ENCODE measurements at regions not wholly inside any gene's neighbourhood (a gene's known extent, or its start where the extent isn't known, plus 50 kb on each side); places are given as distances from the start of the nearest gene placed in this dataset.
A peak's percentile ranks its signal among the peaks of the same experiment; 100 is the strongest.

GRCh38 chr19:46953955-46954501 lies 65.6 kb upstream of the NPAS1 start:
- no peaks in the 10 kb centered on the region for H3K9me3 ChIP-seq (ENCODE audit: control insufficient read depth, insufficient read depth, low read length)
- H3K4me1 ChIP-seq (ENCODE audit: control insufficient read depth, insufficient read depth, low read length), result peaks cover 27% of the 10 kb centered on the region
- H3K36me3 ChIP-seq (ENCODE audit: control insufficient read depth, insufficient read depth, low read length), result peaks cover 8% of the 10 kb centered on the region
- no peak overlapping the region for H3K27ac ChIP-seq (ENCODE audit: low read depth, low read length)
- 64% methylated on average over 5 of the region's 6 CpGs for WGBS (ENCODE audit: insufficient coverage)
- H3K27me3 ChIP-seq (ENCODE audit: control insufficient read depth, insufficient read depth, low read length), result no peaks in the 10 kb centered on the region
- no peak for DNase-seq (ENCODE audit: low read depth in 4 of 6, low spot score in 6 of 6)
- H3K4me3 ChIP-seq (ENCODE audit: low read depth, low read length), result no peak overlapping the region

- H3K4me1 ChIP-seq (ENCODE audit: control insufficient read depth, insufficient read depth, low read length), result peaks cover 27% of the 10 kb centered on the region
- no peak overlapping the region for H3K27ac ChIP-seq (ENCODE audit: low read depth, low read length)
- 49% methylated on average over 5 of the region's 7 CpGs for WGBS (ENCODE audit: insufficient coverage)
- peaks cover 8% of the 10 kb centered on the region for H3K36me3 ChIP-seq (ENCODE audit: control insufficient read depth, insufficient read depth, low read length)
- no peaks in the 10 kb centered on the region for H3K9me3 ChIP-seq (ENCODE audit: control insufficient read depth, insufficient read depth, low read length)
- no peak overlapping the region for H3K4me3 ChIP-seq (ENCODE audit: low read depth, low read length)
- no peaks in the 10 kb centered on the region for H3K27me3 ChIP-seq (ENCODE audit: control insufficient read depth, insufficient read depth, low read length)
- DNase-seq (ENCODE audit: low read depth in 4 of 6, low spot score in 6 of 6), result no peak
These were observed 65.1 kb upstream of the NPAS1 start for GRCh38 chr19:46954502-46954992.

- 80% methylated on average over 3 of the region's 10 CpGs for WGBS (ENCODE audit: insufficient coverage)
- Histone ChIP-seq H3K36me3 (ENCODE audit: control insufficient read depth, insufficient read depth, low read length) (peaks cover 8% of the 10 kb centered on the region), H3K27me3 (ENCODE audit: control insufficient read depth, insufficient read depth, low read length) (no peaks in the 10 kb centered on the region), H3K9me3 (ENCODE audit: control insufficient read depth, insufficient read depth, low read length) (no peaks in the 10 kb centered on the region), H3K4me1 (ENCODE audit: control insufficient read depth, insufficient read depth, low read length) (peaks cover 27% of the 10 kb centered on the region), H3K4me3 (ENCODE audit: low read depth, low read length) (no peak overlapping the region), H3K27ac (ENCODE audit: low read depth, low read length) (no peak overlapping the region)
- no peak for DNase-seq (ENCODE audit: low read depth in 4 of 6, low spot score in 6 of 6)
These were observed 64.4 kb upstream of the NPAS1 start for GRCh38 chr19:46954993-46955812.

GRCh38 chr19:46955813-46956371 lies 63.7 kb upstream of the NPAS1 start:
- H3K27me3 ChIP-seq (ENCODE audit: control insufficient read depth, insufficient read depth, low read length), result no peaks in the 10 kb centered on the region
- no peak for DNase-seq (ENCODE audit: low read depth in 4 of 6, low spot score in 6 of 6)
- peaks cover 8% of the 10 kb centered on the region for H3K36me3 ChIP-seq (ENCODE audit: control insufficient read depth, insufficient read depth, low read length)
- H3K27ac ChIP-seq (ENCODE audit: low read depth, low read length), result no peak overlapping the region
- H3K4me3 ChIP-seq (ENCODE audit: low read depth, low read length), result no peak overlapping the region
- no peaks in the 10 kb centered on the region for H3K9me3 ChIP-seq (ENCODE audit: control insufficient read depth, insufficient read depth, low read length)
- peaks cover 22% of the 10 kb centered on the region for H3K4me1 ChIP-seq (ENCODE audit: control insufficient read depth, insufficient read depth, low read length)
- 100% methylated on average over 4 of the region's 6 CpGs for WGBS (ENCODE audit: insufficient coverage)

GRCh38 chr19:46958532-46958931 lies 61.1 kb upstream of the NPAS1 start:
- Histone ChIP-seq H3K27me3 (ENCODE audit: control insufficient read depth, insufficient read depth, low read length) (no peaks in the 10 kb centered on the region), H3K27ac (ENCODE audit: low read depth, low read length) (no peak overlapping the region), H3K4me1 (ENCODE audit: control insufficient read depth, insufficient read depth, low read length) (peaks cover 12% of the 10 kb centered on the region), H3K36me3 (ENCODE audit: control insufficient read depth, insufficient read depth, low read length) (peaks cover 2% of the 10 kb centered on the region), H3K4me3 (ENCODE audit: low read depth, low read length) (no peak overlapping the region), H3K9me3 (ENCODE audit: control insufficient read depth, insufficient read depth, low read length) (no peaks in the 10 kb centered on the region)
- 66% methylated on average over 3 of the region's 6 CpGs for WGBS (ENCODE audit: insufficient coverage)
- no peak for DNase-seq (ENCODE audit: low read depth in 4 of 6, low spot score in 6 of 6)

GRCh38 chr19:46959894-46960556 lies 59.6 kb upstream of the NPAS1 start:
- Histone ChIP-seq H3K4me3 (ENCODE audit: low read depth, low read length) (no peak overlapping the region), H3K4me1 (ENCODE audit: control insufficient read depth, insufficient read depth, low read length) (peaks cover 5% of the 10 kb centered on the region), H3K36me3 (ENCODE audit: control insufficient read depth, insufficient read depth, low read length) (no peaks in the 10 kb centered on the region), H3K27ac (ENCODE audit: low read depth, low read length) (no peak overlapping the region), H3K9me3 (ENCODE audit: control insufficient read depth, insufficient read depth, low read length) (no peaks in the 10 kb centered on the region), H3K27me3 (ENCODE audit: control insufficient read depth, insufficient read depth, low read length) (no peaks in the 10 kb centered on the region)
- DNase-seq (ENCODE audit: low read depth in 4 of 6, low spot score in 6 of 6), result no peak
- WGBS (ENCODE audit: insufficient coverage), result 100% methylated on average over 2 of the region's 5 CpGs

GRCh38 chr19:46962030-46962570 lies 57.5 kb upstream of the NPAS1 start:
- H3K9me3 ChIP-seq (ENCODE audit: control insufficient read depth, insufficient read depth, low read length), result no peaks in the 10 kb centered on the region
- H3K4me1 ChIP-seq (ENCODE audit: control insufficient read depth, insufficient read depth, low read length), result peaks cover 10% of the 10 kb centered on the region
- H3K27me3 ChIP-seq (ENCODE audit: control insufficient read depth, insufficient read depth, low read length), result no peaks in the 10 kb centered on the region
- no peak overlapping the region for H3K27ac ChIP-seq (ENCODE audit: low read depth, low read length)
- H3K36me3 ChIP-seq (ENCODE audit: control insufficient read depth, insufficient read depth, low read length), result no peaks in the 10 kb centered on the region
- 83% methylated on average over 1 of the region's 2 CpGs for WGBS (ENCODE audit: insufficient coverage)
- no peak for DNase-seq (ENCODE audit: low read depth in 4 of 6, low spot score in 6 of 6)
- no peak overlapping the region for H3K4me3 ChIP-seq (ENCODE audit: low read depth, low read length)

- WGBS (ENCODE audit: insufficient coverage), result 73% methylated on average over 4 of the region's 7 CpGs
- no peak overlapping the region for H3K27ac ChIP-seq (ENCODE audit: low read depth, low read length)
These were observed 56.4 kb upstream of the NPAS1 start for GRCh38 chr19:46963093-46963734.

GRCh38 chr19:46967578-46968032 lies 52.0 kb upstream of the NPAS1 start:
- Histone ChIP-seq H3K9me3 (ENCODE audit: control insufficient read depth, insufficient read depth, low read length) (no peaks in the 10 kb centered on the region), H3K4me3 (ENCODE audit: low read depth, low read length) (no peak overlapping the region), H3K36me3 (ENCODE audit: control insufficient read depth, insufficient read depth, low read length) (peaks cover 5% of the 10 kb centered on the region), H3K4me1 (ENCODE audit: control insufficient read depth, insufficient read depth, low read length) (peaks cover 23% of the 10 kb centered on the region), H3K27ac (ENCODE audit: low read depth, low read length) (peak overlapping the region; percentile 25), H3K27me3 (ENCODE audit: control insufficient read depth, insufficient read depth, low read length) (no peaks in the 10 kb centered on the region)
- DNase-seq (ENCODE audit: low read depth in 4 of 6, low spot score in 6 of 6), result peak in 2 of 6 donors; percentile 38 to 62
- 40% methylated on average over 7 of the region's 8 CpGs for WGBS (ENCODE audit: insufficient coverage)

More at GRCh38 chr19:46963093-46963734, 56.4 kb upstream of the NPAS1 start:
- Histone ChIP-seq H3K9me3 (ENCODE audit: control insufficient read depth, insufficient read depth, low read length) (no peaks in the 10 kb centered on the region), H3K4me3 (ENCODE audit: low read depth, low read length) (no peak overlapping the region), H3K4me1 (ENCODE audit: control insufficient read depth, insufficient read depth, low read length) (peaks cover 15% of the 10 kb centered on the region), H3K27me3 (ENCODE audit: control insufficient read depth, insufficient read depth, low read length) (no peaks in the 10 kb centered on the region), H3K36me3 (ENCODE audit: control insufficient read depth, insufficient read depth, low read length) (no peaks in the 10 kb centered on the region)
- no peak for DNase-seq (ENCODE audit: low read depth in 4 of 6, low spot score in 6 of 6)
